ENCODE measurements at regions not wholly inside any gene's neighbourhood (a gene's known extent, or its start where the extent isn't known, plus 50 kb on each side); places are given as distances from the start of the nearest gene placed in this dataset.

GRCh38 chr11:45556851-45557707 lies 108.3 kb downstream of the CHST1 start:
- H3K4me3 Mint-ChIP-seq (ENCODE audit: unreplicated experiment): no peak overlapping the region
- DNase-seq (ENCODE audit: low spot score): no peak
- H3K27ac Mint-ChIP-seq (ENCODE audit: unreplicated experiment): no peak overlapping the region
- TF ChIP-seq CTCF (IDR thresholded peaks at IDR 0.05; ENCODE audit: unreplicated experiment): no peak
- peaks cover 8% of the 10 kb centered on the region for H3K27me3 Mint-ChIP-seq (ENCODE audit: unreplicated experiment)
- H3K36me3 Mint-ChIP-seq (ENCODE audit: low read depth, unreplicated experiment): no peaks in the 10 kb centered on the region
- H3K9me3 Mint-ChIP-seq (ENCODE audit: unreplicated experiment): no peaks in the 10 kb centered on the region
- peaks cover 6% of the 10 kb centered on the region for H3K4me1 Mint-ChIP-seq (ENCODE audit: unreplicated experiment)

- peaks cover 1% of the 10 kb centered on the region for H3K27me3 Mint-ChIP-seq (ENCODE audit: unreplicated experiment)
- no peak for TF ChIP-seq CTCF (IDR thresholded peaks at IDR 0.05; ENCODE audit: unreplicated experiment)
These were observed 111.0 kb downstream of the CHST1 start for GRCh38 chr11:45554230-45554967.

GRCh38 chr11:45553383-45553936 lies 112.0 kb downstream of the CHST1 start:
- Mint-ChIP-seq H3K9me3 (ENCODE audit: unreplicated experiment) (no peaks in the 10 kb centered on the region), H3K27ac (ENCODE audit: unreplicated experiment) (no peak overlapping the region), H3K4me3 (ENCODE audit: unreplicated experiment) (no peak overlapping the region), H3K36me3 (ENCODE audit: low read depth, unreplicated experiment) (no peaks in the 10 kb centered on the region), H3K27me3 (ENCODE audit: unreplicated experiment) (peaks cover 1% of the 10 kb centered on the region), H3K4me1 (ENCODE audit: unreplicated experiment) (no peaks in the 10 kb centered on the region)
- TF ChIP-seq CTCF (IDR thresholded peaks at IDR 0.05; ENCODE audit: unreplicated experiment): no peak
- no peak for DNase-seq (ENCODE audit: low spot score)

More at GRCh38 chr11:45554230-45554967, 111.0 kb downstream of the CHST1 start:
- Mint-ChIP-seq H3K27ac (ENCODE audit: unreplicated experiment) (no peak overlapping the region), H3K4me1 (ENCODE audit: unreplicated experiment) (no peaks in the 10 kb centered on the region), H3K4me3 (ENCODE audit: unreplicated experiment) (no peak overlapping the region), H3K9me3 (ENCODE audit: unreplicated experiment) (no peaks in the 10 kb centered on the region), H3K36me3 (ENCODE audit: low read depth, unreplicated experiment) (no peaks in the 10 kb centered on the region)
- no peak for DNase-seq (ENCODE audit: low spot score)

GRCh38 chr11:45551191-45551713 lies 114.2 kb downstream of the CHST1 start:
- no peak overlapping the region for H3K4me3 Mint-ChIP-seq (ENCODE audit: unreplicated experiment)
- TF ChIP-seq CTCF (IDR thresholded peaks at IDR 0.05; ENCODE audit: unreplicated experiment): no peak
- no peaks in the 10 kb centered on the region for H3K36me3 Mint-ChIP-seq (ENCODE audit: low read depth, unreplicated experiment)
- DNase-seq (ENCODE audit: low spot score): no peak
- H3K9me3 Mint-ChIP-seq (ENCODE audit: unreplicated experiment): no peaks in the 10 kb centered on the region
- no peaks in the 10 kb centered on the region for H3K27me3 Mint-ChIP-seq (ENCODE audit: unreplicated experiment)
- H3K27ac Mint-ChIP-seq (ENCODE audit: unreplicated experiment): no peak overlapping the region
- H3K4me1 Mint-ChIP-seq (ENCODE audit: unreplicated experiment): no peaks in the 10 kb centered on the region
